Forelimb muscle (tissue), 1 donor: ENCODE measurements at regions not wholly inside any gene's neighbourhood (a gene's known extent, or its start where the extent isn't known, plus 50 kb on each side); places are given as distances from the start of the nearest gene placed in this dataset.
"Not testable (repeated sequence)": the region's sequence is repeated elsewhere in the genome, so short reads cannot be mapped to it uniquely, and the experiment has no call there.

Source experiments
- DNase-seq: peaks from one replicate; pipeline ENCODE4 v3.0.0-alpha.2; 2013; ENCODE audit warnings: low read depth

DNA sequence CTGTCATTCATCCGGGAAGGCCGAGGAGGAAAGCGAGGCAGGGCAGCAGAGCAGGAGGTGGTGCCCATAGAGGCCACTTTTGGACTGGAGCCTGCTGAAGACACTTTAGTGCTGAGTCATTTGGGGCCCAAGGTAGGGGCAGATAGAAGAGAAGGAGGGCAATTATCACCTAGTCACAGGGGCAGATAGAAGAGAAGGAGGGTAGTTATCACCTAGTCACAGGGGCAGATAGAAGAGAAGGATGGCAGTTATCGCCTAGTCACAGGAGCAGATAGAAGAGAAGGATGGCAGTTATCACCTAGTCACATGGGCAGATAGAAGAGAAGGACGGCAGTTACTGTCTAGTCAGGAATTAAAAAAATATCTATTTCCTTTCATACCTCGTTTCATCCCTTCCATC, 1372.6 kb downstream of the FOXD4L5 start:
- DNase-seq: not testable (repeated sequence)

- DNase-seq: not testable (repeated sequence)
Observed at GRCh38 chr9:63909076-63909475, 1375.9 kb downstream of the FOXD4L5 start.

- not testable (repeated sequence) for DNase-seq
Observed at GRCh38 chr9:63899637-63900190, 1385.3 kb downstream of the FOXD4L5 start.

- not testable (repeated sequence) for DNase-seq
Observed at GRCh38 chr9:63881386-63881785, 1403.6 kb downstream of the FOXD4L5 start.

DNA sequence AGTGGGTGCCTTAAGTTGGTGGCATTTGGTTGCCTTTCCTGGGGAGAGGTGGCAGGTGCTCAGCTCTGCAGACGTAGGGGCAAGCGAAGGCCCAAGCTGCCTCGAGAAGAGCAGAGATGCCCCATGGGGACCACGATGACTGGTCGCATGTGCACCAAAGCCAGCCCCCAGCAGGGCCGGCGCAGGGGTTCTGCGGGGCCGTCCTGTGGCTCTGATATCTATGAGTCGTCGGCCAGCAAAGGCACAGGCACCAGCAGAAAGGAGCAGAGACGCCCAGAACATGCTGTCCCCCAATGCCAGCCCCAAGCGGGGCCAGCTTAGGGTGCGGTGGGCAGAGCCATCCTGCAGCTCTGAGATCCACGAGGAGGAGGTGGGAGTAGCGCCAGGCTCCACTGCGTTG, 1408.6 kb downstream of the FOXD4L5 start:
- DNase-seq: not testable (repeated sequence)

DNA sequence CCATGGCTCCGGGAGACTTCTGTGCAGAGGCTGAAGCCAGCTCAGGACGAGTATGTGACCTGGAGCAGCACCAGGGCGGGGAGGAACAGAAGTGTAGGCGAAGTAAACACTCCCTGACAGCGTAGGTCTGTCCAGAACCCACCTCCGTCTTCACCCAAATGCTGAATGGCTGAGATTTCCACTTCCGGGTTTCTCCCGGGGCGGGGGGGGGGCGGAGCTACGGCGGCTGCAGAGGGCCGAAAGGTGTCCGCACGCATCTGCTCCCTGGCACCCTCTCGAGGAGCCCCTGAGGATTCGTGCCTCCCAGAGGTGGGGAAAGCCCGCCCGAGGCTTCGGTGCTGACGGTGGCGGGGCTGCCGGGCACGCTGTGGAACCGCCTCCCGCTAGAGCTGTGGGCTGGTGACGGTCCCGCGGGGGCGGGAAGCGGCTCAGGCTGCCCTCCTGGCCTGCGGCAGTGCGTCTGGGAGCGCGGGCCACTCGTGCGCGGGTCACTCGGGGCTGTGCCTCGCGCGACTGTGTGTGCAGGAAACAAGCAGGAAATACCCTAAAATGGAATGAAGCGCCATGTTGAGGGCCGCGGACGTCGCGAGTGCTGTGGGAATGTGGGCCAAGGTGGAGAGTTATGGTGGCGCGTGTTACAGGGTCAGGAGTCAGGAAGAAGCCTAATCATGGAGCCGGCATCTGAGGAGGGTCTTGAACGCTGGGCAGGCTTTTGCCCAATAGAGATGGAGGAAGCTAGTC, 1425.4 kb downstream of the FOXD4L5 start:
- DNase-seq: no peak

GRCh38 chr9:63859090-63859474, 1425.9 kb downstream of the FOXD4L5 start:
- DNase-seq: not testable (repeated sequence)

- not testable (repeated sequence) for DNase-seq
Observed at GRCh38 chr9:63853140-63853751, 1431.8 kb downstream of the FOXD4L5 start.

DNA sequence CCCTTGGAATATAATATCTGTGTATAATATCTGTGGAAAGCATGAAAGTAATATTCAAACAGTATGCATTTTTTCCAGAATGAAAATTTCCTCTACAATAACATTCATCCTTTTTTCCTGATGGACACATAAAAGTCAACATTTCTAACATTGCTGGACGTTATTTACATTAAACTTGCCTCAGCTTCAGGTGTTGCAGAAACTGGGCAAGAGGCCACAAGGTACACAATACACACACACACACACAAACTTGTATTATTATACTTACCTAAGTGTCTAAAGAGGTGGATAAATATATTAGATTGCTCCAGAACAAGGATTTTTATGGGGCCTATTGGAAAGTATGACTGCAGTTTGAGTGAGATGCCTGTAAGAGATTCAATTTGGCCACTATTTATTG, 1460.2 kb downstream of the FOXD4L5 start:
- DNase-seq: not testable (repeated sequence)

DNA sequence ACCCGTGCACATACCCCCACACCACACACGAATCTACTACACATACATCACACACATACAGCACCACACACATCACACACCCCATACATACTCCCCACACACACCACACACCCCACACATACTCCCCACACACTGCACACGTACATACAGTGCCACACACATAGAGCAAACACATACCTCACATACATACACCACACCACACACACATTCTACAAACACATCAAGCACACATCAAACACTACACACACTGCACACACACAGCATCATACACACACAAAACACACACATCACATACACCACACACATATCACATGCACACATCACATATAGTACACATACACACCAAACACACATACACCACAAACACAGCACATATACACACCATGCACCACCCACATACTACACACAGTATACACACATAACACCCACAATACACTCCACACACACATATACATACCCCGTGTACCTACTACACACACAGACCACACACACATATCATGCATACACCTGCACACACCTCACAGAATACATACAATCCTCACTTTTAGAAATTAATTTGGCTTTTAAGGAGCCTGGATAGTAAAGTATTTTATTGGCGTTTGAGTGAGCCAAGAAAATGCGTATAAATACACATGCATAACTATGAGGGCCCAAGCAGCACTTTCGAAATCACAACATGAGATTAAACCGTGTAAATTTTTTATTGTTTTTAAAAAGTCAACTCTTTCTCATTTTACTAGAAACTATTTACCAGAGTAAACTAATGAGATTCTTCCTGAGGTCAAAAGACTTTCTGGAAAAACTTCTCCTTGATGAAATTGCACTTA, 1461.4 kb downstream of the FOXD4L5 start:
- DNase-seq: not testable (repeated sequence)

DNA sequence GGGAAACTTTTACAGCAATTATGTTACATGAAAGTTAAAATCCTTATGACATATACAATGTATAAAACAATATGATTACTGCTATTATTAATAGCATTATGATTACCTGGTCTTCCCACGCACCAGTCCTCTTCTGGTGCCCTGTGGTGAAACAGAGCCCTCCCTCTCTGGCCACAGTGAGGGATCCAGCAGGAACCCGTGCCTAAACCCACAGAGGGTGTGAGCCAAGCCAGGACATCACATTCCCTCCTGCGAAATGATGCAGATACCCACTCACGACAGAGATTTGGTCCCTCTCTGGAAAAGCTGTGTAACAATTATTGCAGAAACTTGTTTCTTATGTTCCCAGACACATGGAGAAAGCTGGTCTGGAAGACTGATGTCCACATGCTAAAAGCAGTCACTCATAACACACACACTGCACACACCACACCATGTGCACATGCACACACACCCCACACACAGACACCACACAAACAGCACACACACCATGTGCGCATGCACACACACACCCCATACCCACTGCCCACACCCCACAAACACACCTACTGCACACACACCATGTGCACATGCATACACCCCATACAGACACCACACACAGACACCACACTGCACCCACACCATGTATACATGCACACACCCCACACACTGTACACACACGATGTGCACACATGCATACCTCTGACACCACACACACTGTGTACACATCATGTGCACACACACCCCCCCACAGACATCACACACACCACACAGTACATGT, 1462.2 kb downstream of the FOXD4L5 start:
- DNase-seq: not testable (repeated sequence)

DNA sequence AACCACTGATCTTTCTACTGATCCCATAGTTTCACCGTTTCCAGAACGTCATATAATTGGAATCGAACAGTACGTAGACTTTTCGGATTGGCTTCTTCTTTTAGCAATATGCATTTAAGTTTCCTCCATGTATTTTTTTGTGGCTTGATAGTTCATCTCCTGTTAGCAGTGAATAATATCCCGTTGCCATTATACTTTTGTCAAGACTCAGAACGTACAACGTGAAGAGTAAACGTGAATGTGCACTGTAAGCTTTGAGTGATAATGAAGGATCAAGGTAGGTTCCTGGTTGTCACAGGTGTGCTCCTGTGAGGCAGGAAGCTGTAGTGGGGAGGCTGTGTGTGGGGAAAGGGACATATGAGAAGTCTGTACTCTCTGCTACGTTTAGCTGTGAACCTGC, 1463.7 kb downstream of the FOXD4L5 start:
- not testable (repeated sequence) for DNase-seq

GRCh38 chr9:63820882-63821281, 1464.1 kb downstream of the FOXD4L5 start:
- DNase-seq: not testable (repeated sequence)

- not testable (repeated sequence) for DNase-seq
Observed at GRCh38 chr9:63820383-63820782, 1464.6 kb downstream of the FOXD4L5 start.

- DNase-seq: no peak
Observed at GRCh38 chr9:63817622-63818518, 1467.1 kb downstream of the FOXD4L5 start.

DNA sequence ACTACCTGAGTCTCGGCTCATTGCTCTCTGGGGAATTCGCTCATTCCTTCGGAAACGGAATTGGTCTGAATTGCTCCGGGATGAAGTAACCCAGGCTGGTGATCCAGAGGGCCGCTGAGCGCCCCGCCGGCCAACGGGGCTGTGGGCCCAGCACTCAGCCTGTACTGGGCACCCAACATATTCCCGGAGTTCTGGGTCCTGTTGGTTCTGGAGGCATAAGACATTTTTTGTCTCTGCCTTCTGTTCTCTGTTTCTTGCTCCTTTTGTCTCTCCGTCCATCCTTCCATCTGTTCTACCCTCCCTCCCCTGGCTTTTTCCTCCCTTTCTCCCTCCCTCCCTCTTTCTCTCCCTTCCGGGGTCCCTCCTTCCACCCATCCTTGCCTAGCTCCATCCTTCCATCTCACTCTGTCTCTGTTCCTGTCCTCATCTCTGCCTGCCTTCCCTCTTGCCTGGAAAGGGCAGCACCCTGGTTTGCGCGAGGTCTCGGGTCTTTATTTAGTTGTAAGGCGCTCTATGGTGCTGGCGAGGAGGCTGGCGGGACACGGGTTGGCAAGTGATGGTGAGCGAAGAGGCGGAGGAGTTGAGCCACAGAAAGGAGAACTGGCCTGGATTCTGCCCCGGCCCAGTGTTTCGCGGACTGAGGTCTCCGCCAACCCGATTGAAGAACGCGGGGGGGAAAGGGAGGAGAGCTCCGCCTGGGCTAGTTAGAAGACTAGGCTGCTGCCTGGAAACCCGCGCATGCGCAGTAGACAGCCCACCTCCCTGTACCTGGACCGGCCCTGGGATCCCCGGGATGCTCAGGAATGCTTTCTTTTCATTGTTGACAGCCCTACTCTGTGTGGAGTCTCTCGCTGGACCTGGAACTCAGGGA, 1468.0 kb downstream of the FOXD4L5 start:
- DNase-seq: peak; percentile 35

GRCh38 chr9:63814970-63815669, 1469.9 kb downstream of the FOXD4L5 start:
- not testable (repeated sequence) for DNase-seq

GRCh38 chr9:63813391-63814021, 1471.5 kb downstream of the FOXD4L5 start:
- DNase-seq: not testable (repeated sequence)
